HEK293 (cell line): ENCODE measurements at regions not wholly inside any gene's neighbourhood (a gene's known extent, or its start where the extent isn't known, plus 50 kb on each side); places are given as distances from the start of the nearest gene placed in this dataset.

Experiments
- CTCF ChIA-PET: fragments of 350-600 bp; formaldehyde crosslinking; extraction: SDS; loops from one replicate; lab custom pipeline; 2021; ENCODE audit warnings: antibody characterized with exemption; lab: Yijun Ruan, JAX
- POLR2A ChIA-PET: fragments of 300-600 bp; formaldehyde crosslinking; extraction: SDS; loops from one replicate; lab custom pipeline; 2020; ENCODE audit warnings: antibody characterized with exemption, inconsistent platforms; lab: Yijun Ruan, JAX
- H3K27ac ChIP-seq: fragments of 200-500 bp; sonication (Bioruptor generic); 2 replicates; pipeline ENCODE4 v1.5.1; 2014; ENCODE audit warnings: low read depth, low read length, control low read depth, inconsistent platforms; ENCODE audit errors: extremely low read depth
- H3K36me3 ChIP-seq, 2 experiments: fragments of 200-500 bp in 1 of 2; sonication (Bioruptor generic) in 1 of 2; 1 replicate in 1 of 2; 2 replicates in 1 of 2; pipeline ENCODE4 v1.5.1; 2014 to 2017; ENCODE audit warnings: inconsistent platforms in 2 of 2, low read length in 2 of 2; ENCODE audit not compliant: control insufficient read depth in 2 of 2, insufficient read depth in 1 of 2
- H3K4me1 ChIP-seq: fragments of 200-500 bp; sonication (Bioruptor generic); 2 replicates; pipeline ENCODE4 v1.5.1; 2014; ENCODE audit warnings: mild to moderate bottlenecking, low read length, inconsistent platforms; ENCODE audit not compliant: control insufficient read depth, insufficient read depth
- H3K4me3 ChIP-seq: 2 replicates; pipeline ENCODE4 v1.5.1; 2011; ENCODE audit warnings: low read depth, mild to moderate bottlenecking, control low read depth, low read length, moderate library complexity
- H3K9me3 ChIP-seq: fragments of 200-500 bp; sonication (Bioruptor generic); 2 replicates; pipeline ENCODE4 v1.5.1; 2014; ENCODE audit warnings: low read depth, low read length, inconsistent platforms; ENCODE audit not compliant: control insufficient read depth, insufficient read depth
- IKZF3 ChIP-seq: fragments of 450-650 bp; IDR thresholded peaks from 2 replicates; pipeline ENCODE4 v1.5.0; 2018; ENCODE audit warnings: missing biosample characterization, mild to moderate bottlenecking, missing genetic modification characterization, moderate library complexity
- RBAK ChIP-seq: fragments of 450-650 bp; formaldehyde crosslinking; IDR thresholded peaks from 2 replicates; pipeline ENCODE4 v1.5.1; 2016; ENCODE audit warnings: missing biosample characterization, missing genetic modification characterization
- SCRT2 ChIP-seq: fragments of 450-650 bp; formaldehyde crosslinking; IDR thresholded peaks from 2 replicates; pipeline ENCODE4 v1.5.1; 2016; ENCODE audit warnings: missing biosample characterization, missing genetic modification characterization
- SP3 ChIP-seq: fragments of 450-650 bp; formaldehyde crosslinking; IDR thresholded peaks from 2 replicates; pipeline ENCODE4 v1.5.1; 2016; ENCODE audit warnings: missing biosample characterization, missing genetic modification characterization
- TSHZ1 ChIP-seq: fragments of 450-650 bp; formaldehyde crosslinking; IDR thresholded peaks from 2 replicates; pipeline ENCODE4 v1.5.1; 2016; ENCODE audit warnings: missing biosample characterization, missing genetic modification characterization, borderline replicate concordance
- ZBTB1 ChIP-seq: fragments of 450-650 bp; formaldehyde crosslinking; IDR thresholded peaks from 2 replicates; pipeline ENCODE4 v1.5.1; 2016; ENCODE audit warnings: missing biosample characterization, missing genetic modification characterization
- ZBTB10 ChIP-seq: fragments of 450-650 bp; formaldehyde crosslinking; IDR thresholded peaks from 2 replicates; pipeline ENCODE4 v1.5.1; 2016; ENCODE audit warnings: missing biosample characterization, missing genetic modification characterization
- ZBTB21 ChIP-seq: fragments of 450-650 bp; formaldehyde crosslinking; IDR thresholded peaks from 2 replicates; pipeline ENCODE4 v1.5.1; 2017; ENCODE audit warnings: missing biosample characterization, missing genetic modification characterization
- ZFP41 ChIP-seq: fragments of 450-650 bp; formaldehyde crosslinking; IDR thresholded peaks from 2 replicates; pipeline ENCODE4 v1.5.1; 2016; ENCODE audit warnings: missing biosample characterization, missing genetic modification characterization, borderline replicate concordance
- ZFP69B ChIP-seq: fragments of 450-650 bp; formaldehyde crosslinking; IDR thresholded peaks from 2 replicates; pipeline ENCODE4 v1.5.1; 2016; ENCODE audit warnings: missing biosample characterization, missing genetic modification characterization
- ZNF121 ChIP-seq: fragments of 450-650 bp; formaldehyde crosslinking; IDR thresholded peaks from 2 replicates; pipeline ENCODE4 v1.5.1; 2016; ENCODE audit warnings: missing biosample characterization, missing genetic modification characterization
- ZNF132 ChIP-seq: fragments of 450-650 bp; formaldehyde crosslinking; IDR thresholded peaks from 2 replicates; pipeline ENCODE4 v1.5.1; 2017; ENCODE audit warnings: missing biosample characterization, missing genetic modification characterization, borderline replicate concordance
- ZNF146 ChIP-seq: fragments of 450-650 bp; formaldehyde crosslinking; IDR thresholded peaks from 2 replicates; pipeline ENCODE4 v1.5.1; 2016; ENCODE audit warnings: missing biosample characterization, missing genetic modification characterization
- ZNF155 ChIP-seq: fragments of 450-650 bp; formaldehyde crosslinking; IDR thresholded peaks from 2 replicates; pipeline ENCODE4 v1.5.1; 2016; ENCODE audit warnings: missing biosample characterization, missing genetic modification characterization
- ZNF280C ChIP-seq: fragments of 450-650 bp; formaldehyde crosslinking; IDR thresholded peaks from 2 replicates; pipeline ENCODE4 v1.5.1; 2016; ENCODE audit warnings: missing biosample characterization, missing genetic modification characterization
- ZNF311 ChIP-seq: fragments of 450-650 bp; formaldehyde crosslinking; IDR thresholded peaks from 2 replicates; pipeline ENCODE4 v1.5.1; 2017; ENCODE audit warnings: missing biosample characterization, missing genetic modification characterization, borderline replicate concordance
- ZNF354C ChIP-seq: fragments of 450-650 bp; formaldehyde crosslinking; IDR thresholded peaks from 2 replicates; pipeline ENCODE4 v1.5.1; 2016; ENCODE audit warnings: missing biosample characterization, missing genetic modification characterization, low read depth, borderline replicate concordance
- ZNF391 ChIP-seq: fragments of 450-650 bp; formaldehyde crosslinking; IDR thresholded peaks from 2 replicates; pipeline ENCODE4 v1.5.1; 2016; ENCODE audit warnings: low read depth, missing biosample characterization, missing genetic modification characterization, borderline replicate concordance
- ZNF664 ChIP-seq: fragments of 450-650 bp; formaldehyde crosslinking; IDR thresholded peaks from 2 replicates; pipeline ENCODE4 v1.5.1; 2016; ENCODE audit warnings: missing biosample characterization, missing genetic modification characterization
- ZNF670 ChIP-seq: fragments of 450-650 bp; formaldehyde crosslinking; IDR thresholded peaks from 2 replicates; pipeline ENCODE4 v1.5.1; 2016; ENCODE audit warnings: missing biosample characterization, missing genetic modification characterization, low read depth
- ZNF785 ChIP-seq: fragments of 450-650 bp; formaldehyde crosslinking; IDR thresholded peaks from 2 replicates; pipeline ENCODE4 v1.5.1; 2016; ENCODE audit warnings: missing biosample characterization, missing genetic modification characterization
- ZNF792 ChIP-seq: fragments of 450-650 bp; formaldehyde crosslinking; IDR thresholded peaks from 2 replicates; pipeline ENCODE4 v1.5.1; 2016; ENCODE audit warnings: missing biosample characterization, missing genetic modification characterization
- ZSCAN16 ChIP-seq: fragments of 450-650 bp; formaldehyde crosslinking; IDR thresholded peaks from 2 replicates; pipeline ENCODE4 v1.5.1; 2016; ENCODE audit warnings: missing biosample characterization, missing genetic modification characterization
- ZSCAN4 ChIP-seq: fragments of 450-650 bp; formaldehyde crosslinking; IDR thresholded peaks from 2 replicates; pipeline ENCODE4 v1.5.1; 2017; ENCODE audit warnings: missing biosample characterization, missing genetic modification characterization

GRCh38 chr3:99131876-99132275, 230.4 kb upstream of the DCBLD2 start:
- CTCF ChIA-PET: no interaction called here

DNA sequence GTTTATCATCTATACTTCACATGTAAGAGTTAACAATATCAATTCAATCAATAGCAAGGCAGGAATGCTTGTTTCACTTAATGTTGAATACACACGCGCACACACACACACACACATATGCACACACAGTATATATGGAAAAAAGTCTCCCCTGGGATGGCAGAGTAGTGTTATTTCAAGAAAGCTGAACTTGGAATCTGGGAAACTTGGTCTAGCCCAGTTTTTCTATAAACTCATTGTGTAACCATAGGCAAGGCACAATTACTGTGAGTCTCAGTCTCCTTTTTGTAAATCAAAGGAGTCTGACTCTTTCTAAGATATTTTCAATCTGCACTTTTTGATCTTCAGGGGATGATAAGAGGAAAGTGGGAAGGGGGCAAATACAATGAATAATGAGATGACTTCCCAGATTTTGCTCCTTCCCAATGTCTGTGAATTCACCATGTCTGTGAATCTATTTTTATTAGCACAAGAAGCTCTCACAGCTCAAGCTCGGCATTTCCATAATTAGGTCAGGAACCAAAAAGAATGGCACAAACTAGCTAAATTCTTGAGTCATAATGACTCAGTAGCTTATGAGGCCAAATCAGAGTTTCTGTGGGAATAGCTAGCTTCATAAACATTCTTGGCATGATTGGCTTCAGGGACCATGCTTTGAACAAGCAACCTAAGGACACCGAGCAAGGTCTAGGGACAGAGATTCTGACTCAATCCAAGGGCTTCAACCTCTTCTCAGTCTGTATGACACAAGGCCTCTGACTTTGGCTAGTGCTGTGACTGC, 227.4 kb upstream of the DCBLD2 start:
- no peaks in the 10 kb centered on the region for H3K4me1 ChIP-seq
- TF ChIP-seq ZSCAN16 (tag by site-specific recombination) (no peak), ZNF155 (tag by site-specific recombination) (no peak), ZNF792 (tag by site-specific recombination) (no peak), ZFP41 (tag by site-specific recombination) (no peak), ZNF146 (tag by site-specific recombination) (no peak), ZNF121 (tag by site-specific recombination) (no peak), ZNF132 (no peak), ZBTB1 (no peak), TSHZ1 (tag by site-specific recombination) (no peak)

More at GRCh38 chr3:99131876-99132275, 230.4 kb upstream of the DCBLD2 start:
- H3K4me3 ChIP-seq: no peak overlapping the region
- H3K9me3 ChIP-seq: no peaks in the 10 kb centered on the region
- H3K4me1 ChIP-seq: no peaks in the 10 kb centered on the region
- POLR2A ChIA-PET: no interaction called here
- no peak overlapping the region for H3K27ac ChIP-seq
- TF ChIP-seq ZNF311: no peak
- no peak for TF ChIP-seq SP3
- no peak for TF ChIP-seq ZBTB10 (tag by site-specific recombination)
- no peak for TF ChIP-seq RBAK (tag by site-specific recombination)
- no peak for TF ChIP-seq ZSCAN4
- TF ChIP-seq ZNF391 (tag by site-specific recombination): no peak
- TF ChIP-seq ZNF664 (tag by site-specific recombination): no peak
- TF ChIP-seq IKZF3: no peak
- no peak for TF ChIP-seq ZNF670
- no peak for TF ChIP-seq ZFP69B (tag by site-specific recombination)
- TF ChIP-seq ZNF280C (tag by site-specific recombination): no peak
- TF ChIP-seq SCRT2 (tag by site-specific recombination): no peak
- TF ChIP-seq ZBTB21: no peak
- TF ChIP-seq ZNF785 (tag by site-specific recombination): no peak
- TF ChIP-seq ZNF354C: no peak
- H3K36me3 ChIP-seq: no peaks in the 10 kb centered on the region

More for the DNA sequence above, 227.4 kb upstream of the DCBLD2 start:
- ChIA-PET POLR2A (no interaction called here), CTCF (interaction anchor here (0.6 kb wide), 1 partner anchor 178 kb away, joined by 3 read pairs; no protein-coding TSS in a partner anchor)
- no peak overlapping the region for H3K27ac ChIP-seq
- H3K4me3 ChIP-seq: no peak overlapping the region
- H3K9me3 ChIP-seq: no peaks in the 10 kb centered on the region
- no peaks in the 10 kb centered on the region for H3K36me3 ChIP-seq
